H1 (cell line): ENCODE measurements at regions not wholly inside any gene's neighbourhood (a gene's known extent, or its start where the extent isn't known, plus 50 kb on each side); places are given as distances from the start of the nearest gene placed in this dataset.

ENCODE experiments used
- CTCF ChIA-PET: fragments of 300-600 bp; sonication (Branson Sonifier 250); formaldehyde crosslinking; loops from one replicate; lab custom pipeline; 2021; ENCODE audit not compliant: partially characterized antibody; lab: Charles Lee
- POLR2A ChIA-PET: fragments of 300-600 bp; sonication (Branson Sonifier 250); formaldehyde crosslinking; loops from one replicate; lab custom pipeline; 2021; ENCODE audit warnings: inconsistent platforms; ENCODE audit not compliant: partially characterized antibody; lab: Charles Lee
- DNase-seq, 2 experiments: peaks; one replicate each; pipeline versions ENCODE4 v3.0.0 to v3.0.0-alpha.2; 2010 to 2022; ENCODE audit warnings: low spot score in 2 of 2, low read depth in 1 of 2, mixed read lengths in 1 of 2
- FAIRE-seq: peaks from 2 replicates; lab custom pipeline; 2011; peaks lifted over from hg19 to GRCh38; lab: Jason Lieb, UNC
- H2AFZ ChIP-seq: 2 replicates; pipeline ENCODE4 v1.8.1; 2012; ENCODE audit warnings: low read length, inconsistent platforms
- H2AK5ac ChIP-seq: 2 replicates; pipeline ENCODE4 v1.6.1; 2013; ENCODE audit warnings: low read depth, low read length
- H2BK120ac ChIP-seq: replicated peaks from 2 replicates; pipeline ENCODE3; 2013; ENCODE audit warnings: low read depth, low read length, inconsistent platforms
- H2BK12ac ChIP-seq: 2 replicates; pipeline ENCODE4 v1.6.1; 2013; ENCODE audit warnings: low read depth, low read length
- H2BK15ac ChIP-seq: 2 replicates; pipeline ENCODE4 v1.6.1; 2013; ENCODE audit warnings: low read length
- H2BK20ac ChIP-seq: 2 replicates; pipeline ENCODE4 v1.6.1; 2013; ENCODE audit warnings: low read length
- H2BK5ac ChIP-seq: 2 replicates; pipeline ENCODE4 v1.6.1; 2013; ENCODE audit warnings: low read depth, low read length
- H3K14ac ChIP-seq: 2 replicates; pipeline ENCODE4 v1.6.1; 2013; ENCODE audit warnings: inconsistent platforms; ENCODE audit not compliant: insufficient read length
- H3K18ac ChIP-seq: 2 replicates; pipeline ENCODE4 v1.6.1; 2013; ENCODE audit warnings: low read length; ENCODE audit errors: extremely low read depth
- H3K23ac ChIP-seq: 2 replicates; pipeline ENCODE4 v1.6.1; 2013; ENCODE audit warnings: inconsistent platforms; ENCODE audit not compliant: insufficient read length
- H3K23me2 ChIP-seq: 2 replicates; pipeline ENCODE4 v1.6.1; 2013; ENCODE audit warnings: low read depth, low read length
- H3K27ac ChIP-seq: 2 replicates; pipeline ENCODE4 v1.6.1; 2011; ENCODE audit warnings: low read depth, low read length, inconsistent platforms
- H3K27me3 ChIP-seq, 4 experiments: replicated peaks in 1 of 4; 1 replicate in 1 of 4; 2 replicates in 3 of 4; pipeline versions ENCODE4 v1.6.1 to v1.8.1; 2011 to 2013; ENCODE audit warnings: low read length in 3 of 4, mild to moderate bottlenecking in 3 of 4, inconsistent platforms in 2 of 4, mixed read lengths in 2 of 4, moderate library complexity in 1 of 4; ENCODE audit not compliant: control insufficient read depth in 3 of 4, insufficient read depth in 3 of 4; ENCODE audit errors: extremely low read depth in 1 of 4
- H3K36me3 ChIP-seq, 4 experiments: 2 replicates each; pipeline versions ENCODE4 v1.6.1 to v1.8.1; 2011 to 2013; ENCODE audit warnings: mild to moderate bottlenecking in 4 of 4, low read length in 3 of 4, moderate library complexity in 2 of 4, control low read depth in 1 of 4, inconsistent platforms in 1 of 4; ENCODE audit not compliant: insufficient read depth in 4 of 4, control insufficient read depth in 2 of 4
- H3K4ac ChIP-seq: replicated peaks from 2 replicates; pipeline ENCODE3; 2013; ENCODE audit warnings: low read length, low read depth, mixed read lengths, inconsistent platforms; ENCODE audit not compliant: insufficient read length
- H3K4me1 ChIP-seq, 4 experiments: replicated peaks in 1 of 4; 1 replicate in 1 of 4; 2 replicates in 3 of 4; pipeline versions ENCODE4 v1.6.1 to v1.8.1; 2011 to 2013; ENCODE audit warnings: low read length in 3 of 4, inconsistent platforms in 2 of 4, mixed read lengths in 1 of 4; ENCODE audit not compliant: insufficient read depth in 4 of 4, control insufficient read depth in 3 of 4
- H3K4me2 ChIP-seq, 2 experiments: 2 replicates each; pipeline versions ENCODE4 v1.6.1 to v1.8.1; 2011 to 2013; ENCODE audit warnings: low read depth in 2 of 2, low read length in 2 of 2, control low read depth in 1 of 2, inconsistent platforms in 1 of 2, mild to moderate bottlenecking in 1 of 2; ENCODE audit not compliant: insufficient read depth in 1 of 2
- H3K4me3 ChIP-seq, 4 experiments: fragments of 200-600, 300-600 bp in 1 of 4; sonication (generic), shearing (Covaris generic), sonication (Bioruptor Twin) in 1 of 4; 2 replicates each; pipeline versions ENCODE4 v1.5.1 to v1.8.1; 2011 to 2016; ENCODE audit warnings: low read length in 4 of 4, low read depth in 3 of 4, control low read depth in 2 of 4, inconsistent platforms in 2 of 4, mild to moderate bottlenecking in 2 of 4, mixed read lengths in 1 of 4, moderate library complexity in 1 of 4; ENCODE audit not compliant: insufficient read depth in 2 of 4; ENCODE audit errors: extremely low read depth in 1 of 4
- H3K56ac ChIP-seq: replicated peaks from 2 replicates; pipeline ENCODE3; 2013; ENCODE audit warnings: low read depth, mild to moderate bottlenecking, mixed read lengths, low read length, inconsistent platforms; ENCODE audit not compliant: insufficient read length
- H3K79me1 ChIP-seq: 2 replicates; pipeline ENCODE4 v1.6.1; 2013; ENCODE audit warnings: low read depth, low read length, control low read depth
- H3K79me2 ChIP-seq, 2 experiments: 2 replicates each; pipeline versions ENCODE4 v1.6.1 to v1.8.1; 2012 to 2013; ENCODE audit warnings: low read length in 2 of 2, mild to moderate bottlenecking in 2 of 2, inconsistent platforms in 1 of 2; ENCODE audit not compliant: insufficient read depth in 2 of 2, control insufficient read depth in 1 of 2
- H3K9ac ChIP-seq, 4 experiments: replicated peaks in 1 of 4; 1 replicate in 1 of 4; 2 replicates in 3 of 4; pipeline versions ENCODE4 v1.6.1 to v1.8.1; 2011 to 2013; ENCODE audit warnings: low read depth in 3 of 4, low read length in 3 of 4, control low read depth in 2 of 4, mild to moderate bottlenecking in 2 of 4, moderate library complexity in 2 of 4, inconsistent platforms in 1 of 4; ENCODE audit errors: extremely low read depth in 1 of 4
- H3K9me3 ChIP-seq, 2 experiments: 2 replicates each; pipeline versions ENCODE4 v1.6.1 to v1.8.1; 2012 to 2013; ENCODE audit warnings: mild to moderate bottlenecking in 2 of 2, moderate library complexity in 2 of 2, control low read depth in 1 of 2, inconsistent platforms in 1 of 2, low read depth in 1 of 2, low read length in 1 of 2, mixed read lengths in 1 of 2; ENCODE audit not compliant: insufficient read depth in 2 of 2
- H4K20me1 ChIP-seq, 2 experiments: replicated peaks in 1 of 2; 2 replicates each; pipeline versions ENCODE3 to v1.8.1; 2011 to 2013; ENCODE audit warnings: inconsistent platforms in 2 of 2, low read length in 2 of 2, mild to moderate bottlenecking in 1 of 2; ENCODE audit not compliant: insufficient read depth in 2 of 2, control insufficient read depth in 1 of 2
- H4K5ac ChIP-seq: 2 replicates; pipeline ENCODE4 v1.6.1; 2013; ENCODE audit warnings: low read length, low read depth, mixed read lengths, inconsistent platforms; ENCODE audit not compliant: insufficient read length
- H4K8ac ChIP-seq: 2 replicates; pipeline ENCODE4 v1.8.0; 2013; ENCODE audit warnings: mild to moderate bottlenecking, moderate library complexity, low read length, inconsistent platforms; ENCODE audit not compliant: insufficient read depth; ENCODE audit errors: extremely low read depth
- H4K91ac ChIP-seq: replicated peaks from 2 replicates; pipeline ENCODE3; 2013; ENCODE audit warnings: low read length, mixed read lengths, inconsistent platforms; ENCODE audit not compliant: insufficient read length
- ATF3 ChIP-seq: IDR thresholded peaks from 2 replicates; pipeline ENCODE4 v1.6.1; 2011; ENCODE audit warnings: low read depth, mild to moderate bottlenecking, low read length; ENCODE audit not compliant: insufficient read depth
- BACH1 ChIP-seq: IDR thresholded peaks from 2 replicates; pipeline ENCODE4 v1.6.1; 2012; ENCODE audit warnings: low read length, improper control_type of control experiment
- BRCA1 ChIP-seq: IDR thresholded peaks from 2 replicates; pipeline ENCODE4 v1.6.1; 2012; ENCODE audit warnings: low read depth, low read length, improper control_type of control experiment
- CBX5 ChIP-seq: fragments of 300-800, 300-1000 bp; sonication (generic); IDR thresholded peaks from 2 replicates; pipeline ENCODE4 v1.7.1; 2016; ENCODE audit warnings: antibody characterized with exemption, low read length, low read depth
- CHD2 ChIP-seq: IDR thresholded peaks from 2 replicates; pipeline ENCODE4 v1.6.1; 2012; ENCODE audit warnings: low read length, improper control_type of control experiment
- JUND ChIP-seq: IDR thresholded peaks from 2 replicates; pipeline ENCODE4 v1.6.1; 2011; ENCODE audit warnings: mild to moderate bottlenecking, improper control_type of control experiment, low read length
- MAFK ChIP-seq: IDR thresholded peaks from 2 replicates; pipeline ENCODE4 v1.6.1; 2012; ENCODE audit warnings: low read depth, mild to moderate bottlenecking, improper control_type of control experiment, low read length
- POU5F1 ChIP-seq: IDR thresholded peaks from 2 replicates; pipeline ENCODE4 v1.6.1; 2011; ENCODE audit warnings: low read depth, mild to moderate bottlenecking, low read length, moderate library complexity
- SIRT6 ChIP-seq: IDR thresholded peaks from one replicate; pipeline ENCODE4 v1.7.1; 2012; ENCODE audit warnings: low read length, inconsistent platforms
- SRF ChIP-seq: IDR thresholded peaks from 2 replicates; pipeline ENCODE4 v1.6.1; 2011; ENCODE audit warnings: mild to moderate bottlenecking, low read depth, low read length, moderate library complexity
- WGBS, 2 experiments: shearing (Covaris generic) in 1 of 2; methylation state at CpG; one replicate each; pipeline versions ENCODE4 v1.1.6 to v1.1.7; 2013 to 2015; ENCODE audit warnings: low lambda C conversion rate in 2 of 2, mixed read lengths in 2 of 2, inconsistent platforms in 1 of 2, low coverage in 1 of 2, missing lambda C conversion rate in 1 of 2; ENCODE audit not compliant: insufficient replicate concordance in 2 of 2, insufficient coverage in 1 of 2, insufficient read length in 1 of 2; ENCODE audit errors: extremely low coverage in 1 of 2, missing lambda C conversion rate in 1 of 2; 5-methylcytosine and 5-hydroxymethylcytosine counted together
- TF ChIP-seq, protein P1 (sequence below): IDR thresholded peaks from 2 replicates; pipeline ENCODE4 v1.6.1; 2012; ENCODE audit warnings: inconsistent platforms

- H3K56ac ChIP-seq = no peak overlapping the region
- no peak overlapping the region for H3K23ac ChIP-seq
- no peak overlapping the region for H4K91ac ChIP-seq
- no peaks in the 10 kb centered on the region; a peak in 1 of 8 replicates for H3K36me3 ChIP-seq
- no peak overlapping the region for H2BK12ac ChIP-seq
- H4K8ac ChIP-seq = no peak overlapping the region
- ChIA-PET POLR2A (no interaction called here), CTCF (interaction anchor here (0.9 to 1.0 kb wide), 2 partner anchors 18 to 194 kb away, joined by 3 to 4 read pairs; no protein-coding TSS in a partner anchor)
- H2BK15ac ChIP-seq = no peak overlapping the region
- no peaks in the 10 kb centered on the region for H3K79me1 ChIP-seq
- no peak overlapping the region for H2AFZ ChIP-seq
- H2BK120ac ChIP-seq = no peak overlapping the region
- H4K5ac ChIP-seq = no peak overlapping the region
- no peak overlapping the region for H2BK20ac ChIP-seq
- H3K9ac ChIP-seq = no peak overlapping the region
- no peak overlapping the region for H3K4me3 ChIP-seq
- H3K14ac ChIP-seq = no peak overlapping the region
- no peak overlapping the region for H2BK5ac ChIP-seq
- no peak overlapping the region for H3K27ac ChIP-seq
- DNase-seq (no peak), FAIRE-seq (no peak)
- no peak overlapping the region for H3K4me2 ChIP-seq
- TF ChIP-seq SIRT6 (no peak), CBX5 (no peak), SRF (no peak), CHD2 (no peak), BRCA1 (no peak), MAFK (no peak), POU5F1 (no peak), BACH1 (no peak), JUND (no peak), ATF3 (no peak)
- TF ChIP-seq, protein P1, sequence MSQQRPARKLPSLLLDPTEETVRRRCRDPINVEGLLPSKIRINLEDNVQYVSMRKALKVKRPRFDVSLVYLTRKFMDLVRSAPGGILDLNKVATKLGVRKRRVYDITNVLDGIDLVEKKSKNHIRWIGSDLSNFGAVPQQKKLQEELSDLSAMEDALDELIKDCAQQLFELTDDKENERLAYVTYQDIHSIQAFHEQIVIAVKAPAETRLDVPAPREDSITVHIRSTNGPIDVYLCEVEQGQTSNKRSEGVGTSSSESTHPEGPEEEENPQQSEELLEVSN = no peak
- H3K27me3 ChIP-seq = no peaks in the 10 kb centered on the region
- H3K4me1 ChIP-seq = peaks cover 0 to 5% (median 2%) of the 10 kb centered on the region in 4 experiments; a peak in 4 of 7 replicates
- no peak overlapping the region; the same call in 1 of the 2 replicates for H3K18ac ChIP-seq
- no peaks in the 10 kb centered on the region for H4K20me1 ChIP-seq
- no peak overlapping the region for H3K4ac ChIP-seq
- H3K23me2 ChIP-seq = no peaks in the 10 kb centered on the region
- no peaks in the 10 kb centered on the region for H3K9me3 ChIP-seq
- H3K79me2 ChIP-seq = no peaks in the 10 kb centered on the region
- H2AK5ac ChIP-seq = no peak overlapping the region
- 93% methylated on average over 12 of the region's 12 CpGs; no CpG with 5 or more reads in 1 of the 2 experiments for WGBS, 2 experiments
Measured at GRCh38 chr5:67350618-67351201, 154.1 kb upstream of the CD180 start.
